Naive B cell (primary cell): ENCODE measurements at regions not wholly inside any gene's neighbourhood (a gene's known extent, or its start where the extent isn't known, plus 50 kb on each side); places are given as distances from the start of the nearest gene placed in this dataset.

Experiments used
- ATAC-seq, 2 donors: fragments of 150-1000 bp; cut with Tn5 transposase; 2 replicates each; pipeline ENCODE4 v1.10.0; 2021; ENCODE audit warnings: low read depth in 2 of 2, mild to moderate bottlenecking in 2 of 2, moderate library complexity in 2 of 2
- DNase-seq: peaks from one replicate; pipeline ENCODE4 v3.0.0; 2022
- H3K27ac Mint-ChIP-seq, 6 donors: one replicate each; pipeline ENCODE4 v1.8.0; 2020 to 2022; ENCODE audit warnings: mild to moderate bottlenecking in 6 of 6, mixed read lengths in 6 of 6, moderate library complexity in 5 of 6, inconsistent platforms in 2 of 6
- H3K27me3 Mint-ChIP-seq, 3 donors: one replicate each; pipeline ENCODE4 v1.8.0; 2021 to 2022; ENCODE audit warnings: mixed read lengths in 3 of 3, mild to moderate bottlenecking in 1 of 3
- H3K36me3 Mint-ChIP-seq, 2 donors: one replicate each; pipeline ENCODE4 v1.8.0; 2020 to 2022; ENCODE audit warnings: mixed read lengths in 2 of 2, inconsistent platforms in 1 of 2, mild to moderate bottlenecking in 1 of 2
- H3K4me1 Mint-ChIP-seq, 3 donors: one replicate each; pipeline ENCODE4 v1.8.0; 2020 to 2022; ENCODE audit warnings: mixed read lengths in 3 of 3, inconsistent platforms in 1 of 3, mild to moderate bottlenecking in 1 of 3, moderate library complexity in 1 of 3
- H3K4me3 Mint-ChIP-seq, 8 donors: one replicate each; pipeline ENCODE4 v1.8.0; 2020 to 2022; ENCODE audit warnings: mild to moderate bottlenecking in 8 of 8, mixed read lengths in 8 of 8, moderate library complexity in 8 of 8, inconsistent platforms in 2 of 8
- H3K9me3 Mint-ChIP-seq, 7 donors: one replicate each; pipeline ENCODE4 v1.8.0; 2020 to 2022; ENCODE audit warnings: mixed read lengths in 7 of 7, mild to moderate bottlenecking in 5 of 7, inconsistent platforms in 2 of 7, moderate library complexity in 1 of 7

GRCh38 chr11:97962758-97963157, 1058.0 kb upstream of the CNTN5 start:
- Mint-ChIP-seq H3K27me3 (no peaks in the 10 kb centered on the region), H3K9me3 (peaks cover 0 to 7% (median 4%) of the 10 kb centered on the region in 7 donors), H3K27ac (no peak overlapping the region), H3K4me3 (no peak overlapping the region), H3K4me1 (no peaks in the 10 kb centered on the region), H3K36me3 (no peaks in the 10 kb centered on the region)
- ATAC-seq (no peak), DNase-seq (no peak)

DNA sequence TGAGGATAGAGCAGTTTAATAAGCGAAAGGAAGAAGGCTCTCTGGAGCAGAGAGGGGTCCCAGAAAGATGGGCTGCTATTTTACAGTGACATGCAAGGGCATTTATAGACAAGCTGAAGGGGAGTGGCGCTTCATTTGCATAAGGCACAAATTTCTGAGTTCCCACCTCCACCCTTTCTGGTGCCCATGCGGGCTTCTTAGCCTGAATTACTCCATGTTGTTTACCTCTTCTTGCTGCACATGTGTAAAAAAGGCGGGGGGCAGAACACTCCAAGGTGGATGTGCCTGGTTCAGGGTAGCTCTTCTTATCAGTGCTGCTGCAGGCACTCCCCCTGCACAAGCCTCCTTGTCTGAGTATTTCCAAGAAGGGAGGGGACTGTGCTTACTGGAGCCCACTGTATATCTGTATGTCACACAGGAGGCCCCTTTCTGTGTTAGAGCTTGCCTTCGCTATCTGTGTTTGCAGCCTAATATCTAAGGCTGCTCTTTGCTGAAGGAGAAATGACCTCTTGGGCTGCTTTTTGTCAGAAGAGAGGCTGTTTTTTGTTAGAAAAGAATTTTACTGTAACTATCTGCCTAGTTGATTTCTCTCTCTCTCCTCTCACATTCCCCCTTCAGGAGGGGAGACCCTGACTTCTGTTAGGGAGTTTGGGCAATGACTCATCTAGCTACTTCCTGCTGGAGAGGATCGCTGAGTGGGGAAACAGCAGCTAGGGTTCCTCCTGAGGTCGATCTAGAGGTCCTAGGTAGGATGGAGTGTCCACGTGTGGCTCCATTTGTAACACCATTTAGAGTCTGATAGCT, 1057.0 kb upstream of the CNTN5 start:
- no peaks in the 10 kb centered on the region for H3K27me3 Mint-ChIP-seq
- no peak for DNase-seq
- ATAC-seq = no peak
- no peak overlapping the region for H3K4me3 Mint-ChIP-seq
- H3K27ac Mint-ChIP-seq = no peak overlapping the region
- no peaks in the 10 kb centered on the region for H3K36me3 Mint-ChIP-seq
- H3K4me1 Mint-ChIP-seq = no peaks in the 10 kb centered on the region
- H3K9me3 Mint-ChIP-seq = peaks cover 0 to 7% (median 4%) of the 10 kb centered on the region in 7 donors

DNA sequence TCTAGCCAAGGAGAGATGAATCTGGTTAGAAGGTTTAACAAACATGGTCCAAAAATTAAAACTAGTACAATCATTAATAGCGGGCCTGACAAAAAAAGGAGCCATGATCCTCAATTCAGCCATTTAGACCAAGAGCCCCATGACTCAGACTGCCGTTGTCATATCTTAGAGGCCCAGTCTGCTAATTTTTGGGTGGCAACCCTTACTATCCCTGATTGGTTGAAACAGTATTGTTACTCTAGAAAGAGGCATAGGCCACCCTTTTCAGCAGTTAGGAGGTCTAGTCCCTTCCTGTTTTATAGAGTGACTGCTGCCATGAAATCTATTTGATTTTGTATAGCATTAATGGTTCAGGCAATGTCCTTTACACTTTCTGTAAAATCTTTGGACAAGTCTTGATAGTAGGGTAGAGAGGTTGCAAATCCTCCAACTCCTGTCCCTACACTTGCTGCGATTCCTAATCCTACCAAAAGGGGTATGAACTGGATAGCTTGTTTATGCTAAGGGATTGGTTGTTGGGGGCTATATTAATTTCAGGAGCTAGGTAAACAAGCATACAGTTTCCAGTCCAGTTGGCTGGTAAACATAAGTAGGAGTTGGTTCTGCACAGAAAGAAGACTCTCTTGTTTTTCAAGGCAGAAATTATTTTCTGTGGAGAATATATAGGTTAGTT, 1056.3 kb upstream of the CNTN5 start:
- H3K27me3 Mint-ChIP-seq = no peaks in the 10 kb centered on the region
- no peak overlapping the region for H3K27ac Mint-ChIP-seq
- DNase-seq = no peak
- H3K4me3 Mint-ChIP-seq = no peak overlapping the region
- ATAC-seq = no peak
- H3K9me3 Mint-ChIP-seq = peaks cover 0 to 10% (median 5%) of the 10 kb centered on the region in 7 donors
- no peaks in the 10 kb centered on the region for H3K36me3 Mint-ChIP-seq
- no peaks in the 10 kb centered on the region for H3K4me1 Mint-ChIP-seq

- H3K9me3 Mint-ChIP-seq = peaks cover 0 to 11% (median 5%) of the 10 kb centered on the region in 7 donors
- H3K4me1 Mint-ChIP-seq = no peaks in the 10 kb centered on the region
- H3K4me3 Mint-ChIP-seq = no peak overlapping the region
- ATAC-seq (no peak), DNase-seq (no peak)
- no peaks in the 10 kb centered on the region for H3K36me3 Mint-ChIP-seq
- H3K27me3 Mint-ChIP-seq = no peaks in the 10 kb centered on the region
- H3K27ac Mint-ChIP-seq = no peak overlapping the region
Observed at GRCh38 chr11:97965849-97966646, 1054.7 kb upstream of the CNTN5 start.

GRCh38 chr11:97966901-97967300, 1053.8 kb upstream of the CNTN5 start:
- Mint-ChIP-seq H3K27me3 (no peaks in the 10 kb centered on the region), H3K36me3 (no peaks in the 10 kb centered on the region), H3K4me1 (no peaks in the 10 kb centered on the region), H3K9me3 (peaks cover 0 to 11% (median 5%) of the 10 kb centered on the region in 7 donors), H3K4me3 (no peak overlapping the region), H3K27ac (no peak overlapping the region)
- ATAC-seq = no peak
- DNase-seq = no peak

GRCh38 chr11:97968071-97968470, 1052.7 kb upstream of the CNTN5 start:
- no peaks in the 10 kb centered on the region for H3K4me1 Mint-ChIP-seq
- no peaks in the 10 kb centered on the region for H3K27me3 Mint-ChIP-seq
- H3K36me3 Mint-ChIP-seq = no peaks in the 10 kb centered on the region
- H3K9me3 Mint-ChIP-seq = peaks cover 0 to 6% (median 4%) of the 10 kb centered on the region in 7 donors
- no peak overlapping the region for H3K27ac Mint-ChIP-seq
- DNase-seq = no peak
- H3K4me3 Mint-ChIP-seq = no peak overlapping the region
- ATAC-seq = no peak

GRCh38 chr11:97972731-97973130, 1048.0 kb upstream of the CNTN5 start:
- H3K4me3 Mint-ChIP-seq = no peak overlapping the region
- DNase-seq = no peak
- no peaks in the 10 kb centered on the region for H3K4me1 Mint-ChIP-seq
- ATAC-seq = no peak
- H3K27ac Mint-ChIP-seq = no peak overlapping the region
- H3K36me3 Mint-ChIP-seq = no peaks in the 10 kb centered on the region
- peaks cover 0 to 9% (median 3%) of the 10 kb centered on the region in 7 donors for H3K9me3 Mint-ChIP-seq
- H3K27me3 Mint-ChIP-seq = no peaks in the 10 kb centered on the region

DNA sequence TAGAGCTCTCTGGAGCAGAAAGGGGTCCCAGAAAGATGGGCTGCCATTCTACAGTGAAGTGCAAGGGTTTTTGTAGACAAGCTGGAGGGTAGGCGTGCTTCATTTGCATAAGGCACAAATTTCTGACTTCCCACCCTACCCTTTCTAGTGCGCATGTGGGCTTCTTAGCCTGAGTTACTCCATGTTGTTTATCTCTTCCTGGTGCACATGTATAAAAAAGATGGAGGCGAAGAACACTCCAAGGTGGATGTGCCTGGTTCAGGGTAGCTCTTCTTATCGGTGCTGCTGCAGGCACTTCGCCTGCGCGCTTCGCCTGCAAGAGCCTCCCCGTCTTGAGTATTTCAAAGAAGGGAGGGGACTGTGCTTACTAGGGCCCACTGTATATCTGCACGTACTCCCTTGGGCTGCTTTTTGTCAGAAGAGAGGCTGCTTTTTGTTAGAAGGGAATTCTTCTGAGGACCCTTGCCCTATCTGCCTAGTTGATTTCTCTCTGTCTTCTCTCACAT, 1047.3 kb upstream of the CNTN5 start:
- no peak overlapping the region for H3K27ac Mint-ChIP-seq
- no peak for ATAC-seq

DNA sequence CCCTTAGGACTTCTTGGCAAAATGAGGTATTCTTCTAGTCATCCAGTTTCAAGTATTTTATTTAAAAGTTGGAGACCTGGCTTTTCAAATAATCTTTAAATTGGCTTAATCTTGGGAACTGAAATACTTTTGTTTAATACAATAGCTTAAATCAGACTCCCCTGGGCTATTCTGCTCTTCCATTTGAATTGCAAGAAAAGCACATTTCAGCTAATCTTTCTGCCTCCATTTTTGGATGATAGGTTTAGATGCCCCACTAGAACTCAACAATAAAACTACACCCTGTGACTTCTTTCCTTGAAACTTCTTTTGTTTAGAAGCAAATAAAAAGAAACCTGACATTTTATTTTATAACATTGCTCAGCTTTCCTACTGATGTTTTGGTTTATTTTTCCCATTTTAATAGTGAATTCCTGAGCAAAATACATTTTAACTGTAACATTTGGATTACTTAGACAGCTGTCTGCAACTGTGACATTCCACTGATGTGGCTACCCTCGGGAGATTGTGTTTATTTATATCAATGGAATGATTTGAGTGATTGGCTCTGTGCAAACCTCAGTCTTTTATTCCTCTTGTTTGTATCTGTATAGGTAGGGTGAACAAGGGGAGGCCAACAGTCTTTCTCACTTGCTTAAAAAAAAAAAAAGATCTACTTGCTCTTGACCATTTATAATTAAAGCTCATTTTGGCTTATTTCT, 1045.8 kb upstream of the CNTN5 start:
- no peak for ATAC-seq
- Mint-ChIP-seq H3K4me3 (no peak overlapping the region), H3K27ac (no peak overlapping the region), H3K36me3 (no peaks in the 10 kb centered on the region), H3K9me3 (peaks cover 0 to 8% (median 0%) of the 10 kb centered on the region in 7 donors), H3K27me3 (no peaks in the 10 kb centered on the region), H3K4me1 (no peaks in the 10 kb centered on the region)
- no peak for DNase-seq

More for the DNA sequence above, 1047.3 kb upstream of the CNTN5 start:
- Mint-ChIP-seq H3K36me3 (no peaks in the 10 kb centered on the region), H3K4me3 (no peak overlapping the region), H3K9me3 (peaks cover 0 to 9% (median 3%) of the 10 kb centered on the region in 7 donors), H3K4me1 (no peaks in the 10 kb centered on the region), H3K27me3 (no peaks in the 10 kb centered on the region)
- DNase-seq = no peak

- H3K36me3 Mint-ChIP-seq = no peaks in the 10 kb centered on the region
- peaks cover 0 to 8% (median 4%) of the 10 kb centered on the region in 7 donors for H3K9me3 Mint-ChIP-seq
- no peaks in the 10 kb centered on the region for H3K27me3 Mint-ChIP-seq
- H3K27ac Mint-ChIP-seq = no peak overlapping the region
- no peaks in the 10 kb centered on the region for H3K4me1 Mint-ChIP-seq
- DNase-seq (no peak), ATAC-seq (no peak)
- H3K4me3 Mint-ChIP-seq = no peak overlapping the region
Observed at GRCh38 chr11:97977726-97978125, 1043.0 kb upstream of the CNTN5 start.

GRCh38 chr11:97979741-97980140, 1041.0 kb upstream of the CNTN5 start:
- H3K4me1 Mint-ChIP-seq = no peaks in the 10 kb centered on the region
- no peak for DNase-seq
- no peak overlapping the region for H3K27ac Mint-ChIP-seq
- H3K27me3 Mint-ChIP-seq = no peaks in the 10 kb centered on the region
- peaks cover 0 to 8% (median 0%) of the 10 kb centered on the region in 7 donors for H3K9me3 Mint-ChIP-seq
- no peak overlapping the region for H3K4me3 Mint-ChIP-seq
- no peak for ATAC-seq
- no peaks in the 10 kb centered on the region for H3K36me3 Mint-ChIP-seq

DNA sequence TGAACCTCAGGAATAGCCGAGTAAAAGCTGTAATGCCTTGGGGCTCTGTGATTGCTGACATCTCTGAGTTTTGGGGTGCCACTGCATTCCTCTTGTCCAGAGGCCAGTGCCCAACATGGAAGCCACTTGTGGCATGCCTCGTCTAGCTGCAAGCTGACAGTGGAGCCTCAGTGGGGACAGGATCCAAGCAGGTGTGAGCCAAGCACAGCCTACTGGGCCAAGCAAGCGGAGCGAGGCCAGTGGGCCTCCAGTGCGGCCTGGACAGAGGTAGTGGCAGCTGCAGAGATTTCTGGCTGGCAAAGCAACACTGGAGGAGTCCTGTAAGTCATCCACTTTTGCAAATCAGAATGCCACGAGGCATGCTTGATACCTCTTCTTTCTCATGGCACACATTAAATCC, 1038.2 kb upstream of the CNTN5 start:
- Mint-ChIP-seq H3K27me3 (no peaks in the 10 kb centered on the region), H3K27ac (no peak overlapping the region), H3K4me3 (no peak overlapping the region), H3K36me3 (no peaks in the 10 kb centered on the region), H3K9me3 (peaks cover 0 to 8% (median 2%) of the 10 kb centered on the region in 7 donors), H3K4me1 (no peaks in the 10 kb centered on the region)
- no peak for ATAC-seq
- DNase-seq = no peak

- Mint-ChIP-seq H3K27me3 (no peaks in the 10 kb centered on the region), H3K9me3 (peaks cover 0 to 8% (median 3%) of the 10 kb centered on the region in 7 donors), H3K27ac (no peak overlapping the region), H3K4me1 (no peaks in the 10 kb centered on the region), H3K4me3 (no peak overlapping the region), H3K36me3 (no peaks in the 10 kb centered on the region)
- ATAC-seq = no peak
- DNase-seq = no peak
Observed at GRCh38 chr11:97989121-97989520, 1031.6 kb upstream of the CNTN5 start.
